ENCODE measurements at regions not wholly inside any gene's neighbourhood (a gene's known extent, or its start where the extent isn't known, plus 50 kb on each side); places are given as distances from the start of the nearest gene placed in this dataset.

DNA sequence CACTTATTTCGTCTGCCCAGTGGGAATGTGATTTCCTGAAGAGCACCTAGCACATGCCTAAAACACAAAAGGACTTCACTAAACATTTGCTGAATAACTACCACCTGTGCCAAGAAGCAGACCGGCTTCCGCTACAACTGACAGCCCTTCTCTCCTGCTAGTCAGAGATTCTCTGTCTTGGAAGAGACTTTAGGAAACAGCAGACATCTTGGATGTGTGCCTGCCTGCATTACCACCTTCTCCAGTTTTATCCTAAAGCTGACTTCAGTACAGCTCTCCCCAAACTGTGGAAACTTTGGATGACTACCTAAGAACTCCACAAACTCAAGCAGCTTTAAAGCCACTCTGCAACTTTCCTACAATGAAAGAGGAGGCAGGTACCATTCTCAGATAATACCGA, 116.5 kb upstream of the MAN2A1 start:
- H3K9me3 ChIP-seq = peaks cover 0 to 7% (median 0%) of the 10 kb centered on the region in 8 donors
- no peaks in the 10 kb centered on the region for H3K36me3 ChIP-seq
- no peaks in the 10 kb centered on the region for H3K4me1 ChIP-seq
- no peak overlapping the region for H3K4me3 ChIP-seq
- TF ChIP-seq POLR2AphosphoS5 (IDR thresholded peaks at IDR 0.05) = no peak
- TF ChIP-seq, protein P1, sequence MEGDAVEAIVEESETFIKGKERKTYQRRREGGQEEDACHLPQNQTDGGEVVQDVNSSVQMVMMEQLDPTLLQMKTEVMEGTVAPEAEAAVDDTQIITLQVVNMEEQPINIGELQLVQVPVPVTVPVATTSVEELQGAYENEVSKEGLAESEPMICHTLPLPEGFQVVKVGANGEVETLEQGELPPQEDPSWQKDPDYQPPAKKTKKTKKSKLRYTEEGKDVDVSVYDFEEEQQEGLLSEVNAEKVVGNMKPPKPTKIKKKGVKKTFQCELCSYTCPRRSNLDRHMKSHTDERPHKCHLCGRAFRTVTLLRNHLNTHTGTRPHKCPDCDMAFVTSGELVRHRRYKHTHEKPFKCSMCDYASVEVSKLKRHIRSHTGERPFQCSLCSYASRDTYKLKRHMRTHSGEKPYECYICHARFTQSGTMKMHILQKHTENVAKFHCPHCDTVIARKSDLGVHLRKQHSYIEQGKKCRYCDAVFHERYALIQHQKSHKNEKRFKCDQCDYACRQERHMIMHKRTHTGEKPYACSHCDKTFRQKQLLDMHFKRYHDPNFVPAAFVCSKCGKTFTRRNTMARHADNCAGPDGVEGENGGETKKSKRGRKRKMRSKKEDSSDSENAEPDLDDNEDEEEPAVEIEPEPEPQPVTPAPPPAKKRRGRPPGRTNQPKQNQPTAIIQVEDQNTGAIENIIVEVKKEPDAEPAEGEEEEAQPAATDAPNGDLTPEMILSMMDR (IDR thresholded peaks at IDR 0.05 in 8 of 11, conservative IDR thresholded peaks at IDR 0.05 in 3 of 11) = no peak
- no peak for TF ChIP-seq POLR2A (IDR thresholded peaks at IDR 0.05)
- no peak for DNase-seq
- intact Hi-C loops (cut with DNase I; ENCODE audit: low total_unique reads) = no loop called here
- no peak overlapping the region for H3K27ac ChIP-seq
- no peaks in the 10 kb centered on the region for H3K27me3 ChIP-seq (replicated peaks in 1 of 7)
- 82 to 93% (median 88%) methylated on average over 4 of the region's 4 CpGs for WGBS, 5 donors

DNA sequence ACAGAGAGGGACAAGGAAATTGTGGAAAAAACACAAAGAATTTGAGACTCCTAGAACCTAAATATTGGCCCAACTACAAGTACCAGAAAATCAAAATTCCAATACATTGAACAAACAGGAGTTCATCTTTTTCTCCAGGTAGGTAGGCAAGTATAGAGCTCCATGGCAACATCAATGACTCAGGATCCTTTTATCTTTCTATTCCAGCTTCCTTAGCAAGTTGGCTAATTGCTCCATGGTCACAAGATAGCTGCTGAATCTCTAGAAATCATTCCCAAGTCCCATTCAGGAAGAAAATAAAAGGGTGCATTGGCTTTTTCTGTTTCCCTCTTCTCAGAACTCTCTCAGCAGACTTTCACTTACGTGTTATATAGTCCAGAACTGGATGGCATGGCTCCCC, 117.9 kb upstream of the MAN2A1 start:
- H3K4me3 ChIP-seq = no peak overlapping the region
- intact Hi-C loops (cut with DNase I; ENCODE audit: low total_unique reads) = no loop called here
- peaks cover 0 to 7% (median 0%) of the 10 kb centered on the region in 8 donors for H3K9me3 ChIP-seq
- no peak overlapping the region for H3K27ac ChIP-seq
- no peaks in the 10 kb centered on the region for H3K4me1 ChIP-seq
- WGBS, 5 donors = 66 to 94% (median 76%) methylated on average over 1 of the region's 1 CpG
- TF ChIP-seq POLR2A (IDR thresholded peaks at IDR 0.05) = no peak
- TF ChIP-seq POLR2AphosphoS5 (IDR thresholded peaks at IDR 0.05) = no peak
- TF ChIP-seq, protein P1 (IDR thresholded peaks at IDR 0.05 in 8 of 11, conservative IDR thresholded peaks at IDR 0.05 in 3 of 11) = no peak
- no peaks in the 10 kb centered on the region for H3K27me3 ChIP-seq (replicated peaks in 1 of 7)
- H3K36me3 ChIP-seq = no peaks in the 10 kb centered on the region
- no peak for DNase-seq

DNA sequence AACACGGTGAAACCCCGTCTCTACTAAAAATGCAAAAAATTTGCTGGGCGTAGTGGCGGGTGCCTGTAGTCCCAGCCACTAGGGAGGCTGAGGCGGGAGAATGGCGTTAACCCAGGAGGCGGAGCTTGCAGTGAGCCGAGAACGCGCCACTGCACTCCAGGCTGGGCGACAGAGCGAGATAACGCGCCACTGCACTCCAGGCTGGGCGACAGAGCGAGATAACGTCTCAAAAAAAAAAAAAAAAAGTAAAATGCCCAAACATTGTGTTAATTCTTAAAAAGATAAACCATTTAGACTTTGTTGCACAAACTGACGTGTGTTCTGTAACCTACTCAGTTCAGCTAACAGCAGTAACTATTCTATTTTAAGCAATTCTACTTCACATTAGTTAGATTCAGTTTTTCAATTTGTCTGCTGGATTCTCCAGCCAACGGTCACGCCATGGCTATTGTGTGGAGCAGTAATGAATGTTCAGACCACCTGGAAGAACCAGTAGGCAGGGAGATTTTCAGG, 119.3 kb upstream of the MAN2A1 start:
- Histone ChIP-seq H3K27me3 (replicated peaks in 1 of 7) (peaks cover 0 to 3% (median 0%) of the 10 kb centered on the region in 7 donors), H3K36me3 (no peaks in the 10 kb centered on the region), H3K4me1 (no peaks in the 10 kb centered on the region), H3K4me3 (no peak overlapping the region), H3K27ac (no peak overlapping the region), H3K9me3 (peaks cover 0 to 1% (median 0%) of the 10 kb centered on the region in 8 donors)
- WGBS, 5 donors = 90 to 96% (median 94%) methylated on average over 20 of the region's 20 CpGs
- no peak for DNase-seq
- no peak for TF ChIP-seq POLR2AphosphoS5 (IDR thresholded peaks at IDR 0.05)
- TF ChIP-seq, protein P1 (IDR thresholded peaks at IDR 0.05 in 8 of 11, conservative IDR thresholded peaks at IDR 0.05 in 3 of 11) = no peak
- TF ChIP-seq POLR2A (IDR thresholded peaks at IDR 0.05) = no peak
- intact Hi-C loops (cut with DNase I; ENCODE audit: low total_unique reads) = no loop called here

DNA sequence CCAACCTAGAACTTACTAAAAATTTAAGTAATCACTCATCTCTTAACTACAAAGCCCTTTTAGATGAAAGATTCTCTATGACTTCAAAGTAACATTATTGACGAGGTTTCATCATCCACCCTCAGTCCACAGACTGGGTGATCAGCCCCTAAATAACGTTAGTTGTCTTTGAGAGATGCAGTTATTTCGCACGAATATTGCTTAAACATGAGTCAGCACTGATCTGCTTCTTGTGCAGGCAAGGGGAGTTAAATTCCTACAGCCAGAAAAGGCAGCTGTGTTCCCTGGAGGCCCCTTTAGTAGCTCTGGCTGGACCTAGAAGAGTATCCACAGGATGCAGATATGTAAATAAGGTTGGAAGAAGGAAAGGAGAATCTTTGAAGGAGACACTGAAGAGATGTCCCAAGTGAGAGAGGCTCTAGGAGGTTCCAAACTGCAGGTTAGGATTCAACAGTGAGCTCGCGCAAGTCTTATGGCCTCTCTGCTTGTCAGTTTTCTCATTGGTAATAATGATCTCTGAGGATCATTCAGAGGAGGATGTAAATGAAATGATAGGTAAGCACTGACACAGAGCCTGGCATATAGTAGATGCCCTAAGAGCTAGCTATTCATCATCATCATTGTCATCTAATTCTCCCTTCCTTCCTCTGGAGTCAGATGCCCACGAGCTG, 122.2 kb upstream of the MAN2A1 start:
- H3K36me3 ChIP-seq = no peaks in the 10 kb centered on the region
- WGBS, 5 donors = 65 to 83% (median 71%) methylated on average over 7 of the region's 7 CpGs
- H3K27ac ChIP-seq = no peak overlapping the region
- intact Hi-C loops (cut with DNase I; ENCODE audit: low total_unique reads) = no loop called here
- no peaks in the 10 kb centered on the region for H3K4me1 ChIP-seq
- DNase-seq = no peak
- H3K4me3 ChIP-seq = no peak overlapping the region
- H3K9me3 ChIP-seq = no peaks in the 10 kb centered on the region
- peaks cover 0 to 3% (median 0%) of the 10 kb centered on the region in 7 donors for H3K27me3 ChIP-seq (replicated peaks in 1 of 7)
- TF ChIP-seq POLR2AphosphoS5 (IDR thresholded peaks at IDR 0.05) (no peak), POLR2A (IDR thresholded peaks at IDR 0.05) (no peak)
- TF ChIP-seq, protein P1 (IDR thresholded peaks at IDR 0.05 in 8 of 11, conservative IDR thresholded peaks at IDR 0.05 in 3 of 11) = no peak

All from spleen (tissue), 11 donors.